AG04449 (cell line): ENCODE measurements at regions not wholly inside any gene's neighbourhood (a gene's known extent, or its start where the extent isn't known, plus 50 kb on each side); places are given as distances from the start of the nearest gene placed in this dataset.

Experiments used
- CTCF ChIA-PET: fragments of 350-600 bp; formaldehyde crosslinking; extraction: SDS; loops from one replicate; lab custom pipeline; 2021; ENCODE audit warnings: antibody characterized with exemption; lab: Yijun Ruan, JAX
- POLR2A ChIA-PET: fragments of 400-600, 350-600 bp; formaldehyde crosslinking; extraction: SDS; loops from one replicate; lab custom pipeline; 2020; ENCODE audit warnings: antibody characterized with exemption, inconsistent platforms; lab: Yijun Ruan, JAX
- DNase-seq: peaks from one replicate; pipeline ENCODE4 v3.0.0-alpha.2; 2010; ENCODE audit warnings: low read depth, low spot score
- H3K4me3 ChIP-seq: 2 replicates; pipeline ENCODE4 v1.5.1; 2011; ENCODE audit warnings: low read depth, mild to moderate bottlenecking, control low read depth, low read length
- CTCF ChIP-seq: IDR thresholded peaks from one replicate; pipeline ENCODE4 v1.5.1; 2011; ENCODE audit warnings: mild to moderate bottlenecking, moderate library complexity, low read length, control low read depth, inconsistent platforms; ENCODE audit not compliant: insufficient read depth; ENCODE audit errors: missing control alignments

- ChIA-PET CTCF (no interaction called here), POLR2A (no interaction called here)
- TF ChIP-seq CTCF: no peak
- no peak overlapping the region for H3K4me3 ChIP-seq
- DNase-seq: no peak
Observed at GRCh38 chr4:25552580-25553271, 102.9 kb upstream of the SLC34A2 start.

- TF ChIP-seq CTCF: no peak
- DNase-seq: no peak
- ChIA-PET POLR2A (no interaction called here), CTCF (no interaction called here)
- no peak overlapping the region for H3K4me3 ChIP-seq
Observed at GRCh38 chr4:25559508-25559907, 96.1 kb upstream of the SLC34A2 start.

- POLR2A ChIA-PET: interaction anchor here (0.5 kb wide), 1 partner anchor 54 kb away, joined by 3 read pairs; no protein-coding TSS in a partner anchor
- CTCF ChIA-PET: no interaction called here
- H3K4me3 ChIP-seq: no peak overlapping the region
- no peak for TF ChIP-seq CTCF
- no peak for DNase-seq
Observed at GRCh38 chr4:25560605-25561004, 95.0 kb upstream of the SLC34A2 start.

GRCh38 chr4:25563071-25563564 is 92.5 kb upstream of the SLC34A2 start:
- no peak for DNase-seq
- TF ChIP-seq CTCF: no peak
- ChIA-PET POLR2A (no interaction called here), CTCF (no interaction called here)
- no peak overlapping the region for H3K4me3 ChIP-seq

- no peak for TF ChIP-seq CTCF
- no peak overlapping the region for H3K4me3 ChIP-seq
- CTCF ChIA-PET: no interaction called here
- no peak for DNase-seq
- POLR2A ChIA-PET: no interaction called here
Observed at GRCh38 chr4:25564836-25565235, 90.8 kb upstream of the SLC34A2 start.

GRCh38 chr4:25567253-25567652 is 88.4 kb upstream of the SLC34A2 start:
- POLR2A ChIA-PET: no interaction called here
- no peak for DNase-seq
- H3K4me3 ChIP-seq: no peak overlapping the region
- CTCF ChIA-PET: no interaction called here
- no peak for TF ChIP-seq CTCF
